GM23338 (cell line): ENCODE measurements at regions not wholly inside any gene's neighbourhood (a gene's known extent, or its start where the extent isn't known, plus 50 kb on each side); places are given as distances from the start of the nearest gene placed in this dataset.

Experiments used
- ATAC-seq: fragments of 200-7000 bp; cut with Tn5 transposase; 3 replicates; pipeline ENCODE4 v1.9.1; 2020
- DNase-seq: peaks from one replicate; pipeline ENCODE4 v3.0.0-alpha.2; 2015; ENCODE audit warnings: low spot score
- H2AFZ ChIP-seq: fragments of 200-600 bp; sonication (generic); 2 replicates; pipeline ENCODE4 v1.8.0; 2016; ENCODE audit warnings: antibody characterized with exemption, mild to moderate bottlenecking, moderate library complexity
- H3F3A ChIP-seq: fragments of 200-600 bp; sonication (generic); replicated peaks from 2 replicates; pipeline ENCODE4 v1.8.0; 2017; ENCODE audit warnings: antibody characterized with exemption, mixed run types, low read depth
- H3K27ac ChIP-seq: fragments of 200-600 bp; sonication (generic); 2 replicates; pipeline ENCODE4 v1.6.1; 2016; ENCODE audit warnings: low read depth
- H3K27me3 ChIP-seq: fragments of 200-600 bp; sonication (generic); 2 replicates; pipeline ENCODE4 v1.8.0; 2016; ENCODE audit warnings: mild to moderate bottlenecking, mixed run types, moderate library complexity; ENCODE audit not compliant: insufficient read depth
- H3K36me3 ChIP-seq: fragments of 200-600 bp; sonication (generic); 2 replicates; pipeline ENCODE4 v1.8.0; 2016; ENCODE audit warnings: mild to moderate bottlenecking; ENCODE audit not compliant: insufficient read depth
- H3K4me1 ChIP-seq: fragments of 200-600 bp; sonication (generic); 2 replicates; pipeline ENCODE4 v1.8.0; 2016; ENCODE audit warnings: mild to moderate bottlenecking, moderate library complexity; ENCODE audit not compliant: insufficient read depth
- H3K4me2 ChIP-seq: fragments of 200-600 bp; sonication (generic); 2 replicates; pipeline ENCODE4 v1.7.1; 2017; ENCODE audit warnings: mixed run types
- H3K4me3 ChIP-seq: fragments of 200-600 bp; sonication (generic); 2 replicates; pipeline ENCODE4 v1.6.1; 2016; ENCODE audit warnings: mixed run types
- H3K79me2 ChIP-seq: fragments of 200-600 bp; sonication (generic); replicated peaks from 2 replicates; pipeline ENCODE4 v1.8.0; 2017; ENCODE audit warnings: mild to moderate bottlenecking; ENCODE audit not compliant: insufficient read depth
- H3K9me2 ChIP-seq: fragments of 200-600 bp; sonication (generic); 2 replicates; pipeline ENCODE4 v1.8.0; 2017; ENCODE audit not compliant: insufficient read depth
- H4K20me1 ChIP-seq: fragments of 200-600 bp; sonication (generic); replicated peaks from 2 replicates; pipeline ENCODE4 v1.8.0; 2017; ENCODE audit warnings: mild to moderate bottlenecking; ENCODE audit not compliant: insufficient read depth
- H3K27ac Mint-ChIP-seq: 2 replicates; pipeline ENCODE4 v1.8.0; 2020; ENCODE audit warnings: inconsistent platforms, mild to moderate bottlenecking, moderate library complexity, mixed read lengths
- H3K27me3 Mint-ChIP-seq: 3 replicates; pipeline ENCODE4 v1.8.0; 2022; ENCODE audit warnings: low read depth, mild to moderate bottlenecking, moderate library complexity, mixed read lengths, inconsistent platforms; ENCODE audit not compliant: insufficient read depth, poor library complexity
- H3K36me3 Mint-ChIP-seq: 3 replicates; pipeline ENCODE4 v1.8.0; 2021; ENCODE audit warnings: low read depth, mild to moderate bottlenecking, inconsistent platforms, moderate library complexity, mixed read lengths
- H3K4me1 Mint-ChIP-seq: 3 replicates; pipeline ENCODE4 v1.8.0; 2020; ENCODE audit warnings: mild to moderate bottlenecking, inconsistent platforms, mixed read lengths
- H3K4me3 Mint-ChIP-seq: 3 replicates; pipeline ENCODE4 v1.8.0; 2021; ENCODE audit warnings: moderate library complexity, mild to moderate bottlenecking, inconsistent platforms, mixed read lengths
- H3K9me3 Mint-ChIP-seq: 3 replicates; pipeline ENCODE4 v1.8.0; 2020; ENCODE audit warnings: moderate library complexity, mild to moderate bottlenecking, inconsistent platforms, mixed read lengths
- EZH2phosphoT487 ChIP-seq: fragments of 200-600 bp; sonication (generic); IDR thresholded peaks from one replicate; pipeline ENCODE4 v1.8.1; 2018; ENCODE audit warnings: antibody characterized with exemption; ENCODE audit not compliant: unreplicated experiment
- NANOG ChIP-seq: IDR thresholded peaks from 2 replicates; pipeline ENCODE4 v1.6.1; 2016; ENCODE audit warnings: antibody characterized with exemption, borderline replicate concordance
- POLR2AphosphoS5 ChIP-seq: IDR thresholded peaks from 2 replicates; pipeline ENCODE4 v1.6.1; 2016; ENCODE audit warnings: antibody characterized with exemption, low read depth
- REST ChIP-seq: IDR thresholded peaks from one replicate; pipeline ENCODE4 v1.6.1; 2018; ENCODE audit warnings: antibody characterized with exemption; ENCODE audit not compliant: unreplicated experiment
- STAT1 ChIP-seq: IDR thresholded peaks from one replicate; pipeline ENCODE4 v1.6.1; 2016; ENCODE audit warnings: antibody characterized with exemption; ENCODE audit not compliant: unreplicated experiment
- ZNF462 ChIP-seq: fragments of 250-450 bp; sonication (Bioruptor Pico); IDR thresholded peaks from 2 replicates; pipeline ENCODE4 v1.5.0; 2020; ENCODE audit warnings: mild to moderate bottlenecking, moderate library complexity
- TF ChIP-seq, protein P1 (sequence below), 2 experiments: fragments of 200-600 bp in 1 of 2; sonication (generic) in 1 of 2; conservative IDR thresholded peaks; 2 replicates each; pipeline versions ENCODE4 v1.5.1 to v1.6.1; 2016 to 2017; ENCODE audit warnings: antibody characterized with exemption in 2 of 2, low read depth in 2 of 2, mild to moderate bottlenecking in 2 of 2, moderate library complexity in 1 of 2
- TF ChIP-seq, protein P2 (sequence below): IDR thresholded peaks from 2 replicates; pipeline ENCODE4 v1.6.1; 2016; ENCODE audit warnings: antibody characterized with exemption

DNA sequence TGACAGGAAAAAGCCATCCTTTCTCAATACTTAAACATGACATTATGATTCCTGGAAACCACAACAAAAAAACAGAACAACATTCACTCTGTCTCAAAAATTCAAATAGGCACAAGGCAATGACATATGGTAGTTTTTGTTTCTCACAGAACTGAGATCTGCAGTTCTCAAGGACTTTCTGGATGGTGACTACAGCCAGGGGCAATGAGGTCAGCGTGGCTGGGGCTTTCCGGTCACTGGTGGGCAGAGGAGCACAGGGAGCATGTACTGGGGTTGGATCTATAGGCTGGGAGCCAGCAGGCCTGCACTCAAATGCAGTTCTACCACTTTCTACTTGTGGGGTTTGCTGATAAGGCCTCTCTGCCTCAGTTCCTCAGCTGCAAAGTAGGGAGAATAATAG is 72.0 kb downstream of the CTAGE1 start:
- TF ChIP-seq REST (no peak), POLR2AphosphoS5 (no peak), NANOG (no peak), EZH2phosphoT487 (no peak), STAT1 (no peak)
- TF ChIP-seq, protein P1, sequence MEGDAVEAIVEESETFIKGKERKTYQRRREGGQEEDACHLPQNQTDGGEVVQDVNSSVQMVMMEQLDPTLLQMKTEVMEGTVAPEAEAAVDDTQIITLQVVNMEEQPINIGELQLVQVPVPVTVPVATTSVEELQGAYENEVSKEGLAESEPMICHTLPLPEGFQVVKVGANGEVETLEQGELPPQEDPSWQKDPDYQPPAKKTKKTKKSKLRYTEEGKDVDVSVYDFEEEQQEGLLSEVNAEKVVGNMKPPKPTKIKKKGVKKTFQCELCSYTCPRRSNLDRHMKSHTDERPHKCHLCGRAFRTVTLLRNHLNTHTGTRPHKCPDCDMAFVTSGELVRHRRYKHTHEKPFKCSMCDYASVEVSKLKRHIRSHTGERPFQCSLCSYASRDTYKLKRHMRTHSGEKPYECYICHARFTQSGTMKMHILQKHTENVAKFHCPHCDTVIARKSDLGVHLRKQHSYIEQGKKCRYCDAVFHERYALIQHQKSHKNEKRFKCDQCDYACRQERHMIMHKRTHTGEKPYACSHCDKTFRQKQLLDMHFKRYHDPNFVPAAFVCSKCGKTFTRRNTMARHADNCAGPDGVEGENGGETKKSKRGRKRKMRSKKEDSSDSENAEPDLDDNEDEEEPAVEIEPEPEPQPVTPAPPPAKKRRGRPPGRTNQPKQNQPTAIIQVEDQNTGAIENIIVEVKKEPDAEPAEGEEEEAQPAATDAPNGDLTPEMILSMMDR (conservative IDR thresholded peaks at IDR 0.05; ENCODE audit: low read depth in 2 of 2) = no peak
- no peaks in the 10 kb centered on the region for H3K79me2 ChIP-seq
- DNase-seq = no peak
- Mint-ChIP-seq H3K27ac (no peak overlapping the region), H3K27me3 (peaks cover 58% of the 10 kb centered on the region), H3K9me3 (no peaks in the 10 kb centered on the region), H3K4me1 (peaks cover 36% of the 10 kb centered on the region), H3K36me3 (no peaks in the 10 kb centered on the region), H3K4me3 (no peak overlapping the region)
- H2AFZ ChIP-seq = no peak overlapping the region
- no peak for ATAC-seq
- no peak overlapping the region for H3K4me3 ChIP-seq
- no peaks in the 10 kb centered on the region for H3K9me2 ChIP-seq
- H3K4me1 ChIP-seq = peaks cover 22% of the 10 kb centered on the region
- no peak overlapping the region for H3K27ac ChIP-seq
- H3K4me2 ChIP-seq = no peak overlapping the region
- H3K27me3 ChIP-seq = peaks cover 70% of the 10 kb centered on the region
- H3F3A ChIP-seq = peaks cover 7% of the 10 kb centered on the region
- peaks cover 26% of the 10 kb centered on the region for H4K20me1 ChIP-seq
- H3K36me3 ChIP-seq = no peaks in the 10 kb centered on the region

DNA sequence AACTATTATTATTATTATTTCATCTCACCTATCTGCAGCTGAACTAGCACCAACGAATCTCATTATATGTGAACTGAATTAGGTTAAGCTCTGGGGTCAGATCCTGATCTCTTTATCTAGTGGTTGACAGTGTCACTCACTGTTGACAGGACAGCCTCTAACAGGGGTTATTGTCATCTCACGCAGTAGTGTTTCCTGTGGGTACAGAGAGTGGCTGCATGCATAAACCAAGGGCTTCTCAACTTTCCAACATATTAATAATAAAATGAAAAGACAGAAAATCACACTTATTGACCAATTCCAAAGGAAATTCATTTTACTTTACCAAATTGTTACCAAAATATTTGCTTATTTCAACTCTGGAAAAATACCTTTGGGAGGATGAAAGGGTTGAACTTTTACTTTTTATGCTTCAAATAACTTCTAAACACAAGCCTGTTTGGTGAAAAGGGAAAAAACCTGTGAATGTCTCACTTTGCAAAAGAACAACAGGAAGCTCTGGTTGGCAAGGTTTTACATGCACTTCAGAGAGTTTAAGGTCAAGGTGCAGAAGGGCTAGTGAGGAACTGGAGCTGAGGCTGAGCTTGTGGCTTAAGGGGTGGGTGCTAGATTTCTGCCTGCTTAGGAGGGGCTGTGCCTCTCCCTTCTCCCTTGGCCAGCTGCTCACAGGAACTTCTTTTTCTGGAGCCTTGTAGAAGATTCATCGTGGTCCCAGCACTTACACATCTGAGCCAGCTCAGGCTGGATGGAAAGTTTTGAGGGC is 72.6 kb downstream of the CTAGE1 start:
- H3K27me3 ChIP-seq = peaks cover 63% of the 10 kb centered on the region
- H3K9me2 ChIP-seq = no peaks in the 10 kb centered on the region
- H3K4me3 Mint-ChIP-seq = no peak overlapping the region
- H3K36me3 Mint-ChIP-seq = no peaks in the 10 kb centered on the region
- H3K27ac Mint-ChIP-seq = no peak overlapping the region
- H3K27ac ChIP-seq = no peak overlapping the region
- H3F3A ChIP-seq = peaks cover 7% of the 10 kb centered on the region
- no peaks in the 10 kb centered on the region for H3K36me3 ChIP-seq
- peaks cover 22% of the 10 kb centered on the region for H3K4me1 ChIP-seq
- no peaks in the 10 kb centered on the region for H3K9me3 Mint-ChIP-seq
- no peaks in the 10 kb centered on the region for H3K79me2 ChIP-seq
- H3K27me3 Mint-ChIP-seq = peaks cover 54% of the 10 kb centered on the region
- H3K4me3 ChIP-seq = no peak overlapping the region
- H3K4me1 Mint-ChIP-seq = peaks cover 36% of the 10 kb centered on the region
- DNase-seq (no peak), ATAC-seq (no peak)
- no peak overlapping the region for H2AFZ ChIP-seq
- H4K20me1 ChIP-seq = peaks cover 20% of the 10 kb centered on the region
- no peak overlapping the region for H3K4me2 ChIP-seq
- TF ChIP-seq, protein P2, sequence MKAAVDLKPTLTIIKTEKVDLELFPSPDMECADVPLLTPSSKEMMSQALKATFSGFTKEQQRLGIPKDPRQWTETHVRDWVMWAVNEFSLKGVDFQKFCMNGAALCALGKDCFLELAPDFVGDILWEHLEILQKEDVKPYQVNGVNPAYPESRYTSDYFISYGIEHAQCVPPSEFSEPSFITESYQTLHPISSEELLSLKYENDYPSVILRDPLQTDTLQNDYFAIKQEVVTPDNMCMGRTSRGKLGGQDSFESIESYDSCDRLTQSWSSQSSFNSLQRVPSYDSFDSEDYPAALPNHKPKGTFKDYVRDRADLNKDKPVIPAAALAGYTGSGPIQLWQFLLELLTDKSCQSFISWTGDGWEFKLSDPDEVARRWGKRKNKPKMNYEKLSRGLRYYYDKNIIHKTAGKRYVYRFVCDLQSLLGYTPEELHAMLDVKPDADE = no peak
- TF ChIP-seq ZNF462 (no peak), STAT1 (no peak)
